DMS114 treated with DMSO at 0.1 percent for 48 hours (cell line): ENCODE measurements at regions not wholly inside any gene's neighbourhood (a gene's known extent, or its start where the extent isn't known, plus 50 kb on each side); places are given as distances from the start of the nearest gene placed in this dataset.
"Not testable (repeated sequence)": the region's sequence is repeated elsewhere in the genome, so short reads cannot be mapped to it uniquely, and the experiment has no call there.

Source experiments
- DNase-seq: peaks from one replicate; lab custom pipeline; 2025; ENCODE audit not compliant: unreplicated experiment; lab: John Stamatoyannopoulos, UW

DNA sequence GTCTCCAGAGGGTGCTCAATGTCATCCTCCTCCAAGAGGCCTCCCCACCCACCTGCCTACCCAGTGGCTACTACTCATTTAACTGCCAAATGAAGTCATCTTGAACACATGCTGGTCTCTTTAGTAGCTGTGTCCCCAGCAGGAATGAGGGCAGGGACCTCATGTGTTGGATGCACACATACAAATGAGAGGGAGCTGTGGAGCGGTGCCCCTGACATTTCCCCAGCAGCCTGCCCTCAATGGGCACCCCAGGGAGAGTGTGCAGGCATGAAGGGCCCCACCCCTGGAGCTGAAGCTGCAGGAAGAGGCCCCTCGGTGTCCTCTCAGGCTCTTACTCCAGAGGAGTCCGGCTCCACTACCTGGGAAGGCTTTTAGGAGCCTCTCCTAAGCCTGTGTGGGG lies 1322.7 kb downstream of the UQCRFS1 start:
- no peak for DNase-seq

GRCh38 chr19:27889156-27889555 lies 1323.8 kb downstream of the UQCRFS1 start:
- DNase-seq: no peak

- no peak for DNase-seq
Observed at GRCh38 chr19:27887946-27888345, 1325.0 kb downstream of the UQCRFS1 start.

DNA sequence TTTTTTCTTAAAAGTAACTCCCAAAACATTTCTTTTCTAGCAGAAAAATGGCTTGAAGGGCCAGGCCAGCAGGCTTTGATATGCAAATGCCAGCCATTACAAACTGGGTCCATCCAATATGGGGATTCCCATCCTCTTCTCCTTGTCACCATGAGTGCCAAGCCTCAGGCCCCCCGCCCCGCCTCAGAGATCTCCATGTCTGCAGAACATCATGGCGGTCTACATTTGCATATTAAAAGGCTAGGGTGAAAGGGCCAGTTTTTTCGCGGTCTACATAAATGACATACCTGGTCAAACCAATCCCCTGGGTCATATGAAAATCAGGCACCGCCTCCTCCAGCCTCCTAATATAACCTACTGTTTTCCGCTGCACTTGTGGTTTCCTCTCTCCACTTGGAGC lies 1327.6 kb downstream of the UQCRFS1 start:
- no peak for DNase-seq

DNA sequence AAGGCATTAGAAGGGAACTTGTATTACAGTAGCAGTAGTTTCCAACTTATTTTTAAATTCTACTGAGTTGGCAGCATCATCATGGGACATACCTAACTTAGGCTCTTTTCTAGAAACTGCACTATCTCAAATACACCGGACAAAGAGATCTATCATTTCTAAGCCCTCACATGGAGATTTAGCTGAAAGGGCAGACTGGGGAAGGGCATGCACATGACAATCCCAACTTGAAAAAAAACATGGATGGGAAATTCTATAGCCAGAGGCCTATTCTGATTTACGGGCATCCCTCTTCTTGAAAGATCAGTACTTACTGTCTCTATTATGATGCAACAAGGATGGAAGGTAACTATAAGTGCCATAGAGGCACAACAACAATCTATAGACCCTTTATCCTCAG lies 1328.6 kb downstream of the UQCRFS1 start:
- no peak for DNase-seq

DNA sequence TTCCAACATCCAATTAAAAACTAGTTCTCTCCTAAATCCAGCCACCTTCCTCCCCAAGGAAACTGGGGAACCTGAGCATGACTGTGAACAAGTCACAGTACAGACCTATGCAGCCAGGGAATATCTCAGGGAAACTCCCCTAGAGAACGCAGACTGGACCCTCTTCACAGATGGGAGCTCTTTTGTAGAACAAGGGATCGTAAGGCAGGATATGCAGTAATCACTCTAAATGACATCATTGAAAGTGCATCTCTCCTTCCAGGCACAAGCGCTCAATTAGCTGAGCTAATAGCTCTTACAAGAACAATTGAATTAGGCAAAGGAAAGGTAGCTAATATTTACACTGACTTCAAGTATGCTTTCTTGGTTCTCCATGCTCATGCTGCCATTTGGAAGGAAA lies 1331.7 kb downstream of the UQCRFS1 start:
- DNase-seq: no peak

DNA sequence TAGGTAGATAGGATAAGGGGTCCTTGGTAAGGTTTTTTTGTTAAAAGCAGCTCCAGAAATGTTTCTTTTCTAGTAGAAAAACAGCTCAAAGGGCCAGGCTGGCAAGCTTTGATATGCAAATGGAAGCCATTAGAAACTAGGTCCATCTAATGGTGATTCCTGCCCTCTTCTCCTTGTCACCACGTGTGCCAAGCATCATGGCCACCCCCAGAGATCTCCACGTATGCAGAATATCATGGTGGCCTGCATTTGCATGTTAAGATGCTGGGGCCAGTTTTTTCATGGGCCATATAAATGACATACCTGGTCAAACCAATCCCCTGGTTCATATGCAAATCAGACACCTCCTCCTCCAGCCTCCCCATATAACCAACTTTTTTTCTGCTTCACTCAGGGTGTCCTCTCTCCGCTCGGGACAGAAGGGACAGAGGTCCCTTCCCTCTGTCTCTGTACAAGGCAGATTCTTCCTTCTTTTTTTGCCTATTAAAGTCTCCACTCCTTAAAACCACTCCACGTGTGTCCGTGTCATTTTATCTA lies 1335.9 kb downstream of the UQCRFS1 start:
- DNase-seq: no peak

DNA sequence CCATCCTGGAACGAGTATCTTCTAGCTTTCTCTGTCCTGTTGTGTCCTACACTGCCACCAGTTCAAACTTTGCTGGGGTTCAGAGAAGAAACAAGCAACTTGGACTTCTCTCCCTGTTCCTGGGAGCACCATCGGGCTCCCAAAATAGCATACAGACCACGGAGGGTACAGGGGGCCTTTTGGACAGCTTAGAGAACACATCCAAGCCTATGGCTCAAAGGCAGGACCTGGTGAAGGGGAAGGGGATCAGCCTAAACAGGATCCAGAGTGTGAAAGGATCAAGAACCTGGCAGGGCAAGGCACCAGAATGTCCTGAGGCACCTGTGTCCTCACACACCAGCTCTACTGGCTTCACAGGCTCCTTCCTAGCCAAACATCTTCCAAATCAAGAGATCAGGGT lies 1336.5 kb downstream of the UQCRFS1 start:
- no peak for DNase-seq

GRCh38 chr19:27872370-27872769 lies 1340.6 kb downstream of the UQCRFS1 start:
- no peak for DNase-seq

GRCh38 chr19:27870293-27870692 lies 1342.7 kb downstream of the UQCRFS1 start:
- DNase-seq: no peak

DNA sequence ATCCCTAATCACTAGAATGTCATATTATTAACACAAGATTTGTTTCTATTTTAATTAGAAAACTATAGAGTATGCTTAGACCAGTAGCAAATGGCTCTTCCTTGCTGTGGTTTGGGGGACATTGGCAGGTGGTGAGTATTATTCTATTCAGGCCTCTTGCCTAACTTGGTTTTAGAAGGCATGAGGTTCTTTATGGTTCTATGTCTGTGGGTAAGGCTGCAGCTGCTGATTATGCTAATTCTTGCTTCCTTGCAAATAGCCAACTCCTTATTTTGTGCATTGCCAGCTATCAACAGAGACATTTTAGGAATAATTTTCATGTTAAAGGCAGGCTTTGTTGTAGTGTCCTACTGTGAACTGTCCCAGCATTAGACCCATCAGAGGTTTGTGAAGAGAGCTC lies 1344.9 kb downstream of the UQCRFS1 start:
- DNase-seq: no peak

GRCh38 chr19:27865927-27866777 lies 1346.8 kb downstream of the UQCRFS1 start:
- DNase-seq: no peak

GRCh38 chr19:27861411-27861975 lies 1351.5 kb downstream of the UQCRFS1 start:
- no peak for DNase-seq

DNA sequence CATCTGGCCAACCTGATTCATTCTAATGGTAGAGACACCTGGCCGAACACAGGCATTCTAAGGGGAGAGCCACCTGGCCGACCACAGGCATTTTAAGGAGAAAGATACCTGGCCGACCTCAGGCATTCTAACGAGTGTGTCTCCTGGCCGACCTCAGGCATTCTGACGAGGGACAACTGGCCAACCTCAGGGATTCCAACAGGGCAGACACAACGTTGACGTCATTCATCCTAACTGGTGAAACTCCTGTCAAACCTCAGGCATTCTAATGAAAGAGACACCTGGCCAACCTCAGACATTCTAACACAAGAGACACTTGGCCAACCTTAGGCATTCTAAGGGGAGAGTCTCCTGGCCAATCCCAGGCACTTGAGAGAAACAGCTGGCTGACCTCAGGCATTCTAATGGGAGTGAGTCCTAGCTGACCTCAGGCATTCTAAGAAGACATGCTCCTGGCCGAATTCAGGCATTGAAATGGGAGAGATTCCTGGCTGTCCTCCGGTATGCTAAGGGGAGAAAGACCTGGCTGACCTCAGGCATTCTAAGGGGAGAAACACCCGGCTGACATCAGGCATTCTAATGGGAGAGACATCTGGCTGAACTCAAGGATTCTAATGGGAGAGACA lies 1352.5 kb downstream of the UQCRFS1 start:
- no peak for DNase-seq

- DNase-seq: no peak
Observed at GRCh38 chr19:27859689-27860088, 1353.3 kb downstream of the UQCRFS1 start.

GRCh38 chr19:27858981-27859581 lies 1353.9 kb downstream of the UQCRFS1 start:
- DNase-seq: no peak

DNA sequence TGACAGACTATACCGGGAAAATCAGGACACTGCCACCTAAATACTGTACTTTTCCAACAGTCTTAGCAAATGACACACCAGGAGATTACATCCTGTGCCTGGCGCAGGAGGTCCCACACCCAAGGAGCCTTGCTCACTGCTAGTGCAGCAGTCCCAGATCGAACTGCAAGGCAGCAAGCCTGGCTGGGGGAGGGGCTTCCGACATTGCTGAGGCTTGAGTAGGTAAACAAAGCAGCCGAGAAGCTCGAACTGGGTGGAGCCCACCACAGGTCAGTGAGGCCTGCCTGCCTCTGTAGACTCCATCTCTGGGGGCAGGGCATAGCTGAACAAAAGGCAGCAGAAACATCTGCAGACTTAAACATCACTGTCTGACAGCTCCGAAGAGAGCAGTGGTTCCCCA lies 1360.0 kb downstream of the UQCRFS1 start:
- not testable (repeated sequence) for DNase-seq

- DNase-seq: no peak
Observed at GRCh38 chr19:27851543-27852060, 1361.3 kb downstream of the UQCRFS1 start.

GRCh38 chr19:27851002-27851481 lies 1361.9 kb downstream of the UQCRFS1 start:
- DNase-seq: no peak

GRCh38 chr19:27846944-27847343 lies 1366.0 kb downstream of the UQCRFS1 start:
- DNase-seq: no peak

GRCh38 chr19:27844261-27844660 lies 1368.7 kb downstream of the UQCRFS1 start:
- DNase-seq: no peak
